GM12873 (cell line): ENCODE measurements at regions not wholly inside any gene's neighbourhood (a gene's known extent, or its start where the extent isn't known, plus 50 kb on each side); places are given as distances from the start of the nearest gene placed in this dataset.

Experiments used
- TF ChIP-seq, protein P1 (sequence below): IDR thresholded peaks from 2 replicates; pipeline ENCODE4 v1.5.1; 2012; ENCODE audit warnings: low read depth, mild to moderate bottlenecking, moderate library complexity, low read length, control low read depth; ENCODE audit not compliant: insufficient read depth; ENCODE audit errors: missing control alignments

DNA sequence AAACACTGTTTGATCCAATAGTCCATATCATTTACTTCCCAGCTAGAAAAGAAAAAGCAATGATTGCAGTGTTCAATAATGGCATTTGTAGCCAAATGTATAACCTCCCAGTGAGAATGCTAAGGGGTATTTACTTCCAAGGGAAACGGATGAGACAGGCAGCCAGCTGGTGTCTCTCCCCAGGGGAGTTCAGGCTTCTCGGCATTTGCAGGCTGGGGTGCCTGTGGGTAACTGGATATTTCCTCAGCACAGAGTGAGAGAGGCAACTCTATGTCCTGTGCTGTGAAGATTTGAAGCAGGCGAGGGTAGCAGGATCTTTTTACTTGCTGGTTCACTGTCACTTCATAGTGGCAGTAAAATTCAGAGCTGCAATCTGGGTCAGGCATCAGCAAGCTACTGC, 1455.6 kb upstream of the TMEM132C start:
- TF ChIP-seq, protein P1, sequence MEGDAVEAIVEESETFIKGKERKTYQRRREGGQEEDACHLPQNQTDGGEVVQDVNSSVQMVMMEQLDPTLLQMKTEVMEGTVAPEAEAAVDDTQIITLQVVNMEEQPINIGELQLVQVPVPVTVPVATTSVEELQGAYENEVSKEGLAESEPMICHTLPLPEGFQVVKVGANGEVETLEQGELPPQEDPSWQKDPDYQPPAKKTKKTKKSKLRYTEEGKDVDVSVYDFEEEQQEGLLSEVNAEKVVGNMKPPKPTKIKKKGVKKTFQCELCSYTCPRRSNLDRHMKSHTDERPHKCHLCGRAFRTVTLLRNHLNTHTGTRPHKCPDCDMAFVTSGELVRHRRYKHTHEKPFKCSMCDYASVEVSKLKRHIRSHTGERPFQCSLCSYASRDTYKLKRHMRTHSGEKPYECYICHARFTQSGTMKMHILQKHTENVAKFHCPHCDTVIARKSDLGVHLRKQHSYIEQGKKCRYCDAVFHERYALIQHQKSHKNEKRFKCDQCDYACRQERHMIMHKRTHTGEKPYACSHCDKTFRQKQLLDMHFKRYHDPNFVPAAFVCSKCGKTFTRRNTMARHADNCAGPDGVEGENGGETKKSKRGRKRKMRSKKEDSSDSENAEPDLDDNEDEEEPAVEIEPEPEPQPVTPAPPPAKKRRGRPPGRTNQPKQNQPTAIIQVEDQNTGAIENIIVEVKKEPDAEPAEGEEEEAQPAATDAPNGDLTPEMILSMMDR, result no peak

DNA sequence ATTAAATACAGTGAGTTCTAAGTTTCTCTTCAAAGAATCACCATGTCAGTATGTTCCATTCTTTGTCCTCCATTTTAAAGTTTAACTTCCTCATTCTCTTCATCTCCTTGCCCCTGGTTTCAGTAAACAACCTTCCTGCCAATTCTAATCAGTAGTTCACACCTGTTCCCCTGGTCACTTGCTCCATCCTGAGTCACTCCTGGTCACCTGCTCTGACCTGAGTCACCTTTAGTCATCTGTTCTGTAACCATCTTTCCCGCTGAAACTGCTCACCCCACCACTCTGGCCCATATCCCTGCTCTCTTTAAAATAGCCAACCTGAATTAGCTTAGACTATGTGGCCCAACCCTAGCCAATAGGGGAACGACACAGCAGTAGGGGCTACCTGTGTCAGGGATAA, 1447.4 kb upstream of the TMEM132C start:
- TF ChIP-seq, protein P1, result no peak

GRCh38 chr12:126830778-126831680, 1435.9 kb upstream of the TMEM132C start:
- TF ChIP-seq, protein P1, result no peak

DNA sequence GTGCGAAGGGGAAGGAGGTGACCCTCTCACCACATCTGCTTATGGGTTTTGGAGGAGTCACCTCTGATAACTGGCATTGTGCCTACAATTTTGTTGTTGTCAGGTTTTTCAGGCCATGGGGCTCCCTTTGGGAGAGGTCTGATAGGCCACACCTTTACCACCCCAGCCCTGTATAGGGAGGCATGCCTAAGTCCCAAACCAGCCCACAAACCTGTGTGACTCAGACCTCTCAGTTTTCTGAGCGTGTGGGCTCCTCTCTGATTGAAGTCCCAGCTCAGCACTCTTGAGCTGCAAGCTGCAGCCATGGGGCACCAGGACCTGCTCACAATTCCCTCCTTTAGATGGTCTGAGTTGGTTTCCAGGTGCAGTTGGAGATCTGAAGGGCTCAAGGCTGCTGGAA, 1429.3 kb upstream of the TMEM132C start:
- TF ChIP-seq, protein P1, result no peak

GRCh38 chr12:126843915-126844669, 1422.9 kb upstream of the TMEM132C start:
- TF ChIP-seq, protein P1, result no peak

DNA sequence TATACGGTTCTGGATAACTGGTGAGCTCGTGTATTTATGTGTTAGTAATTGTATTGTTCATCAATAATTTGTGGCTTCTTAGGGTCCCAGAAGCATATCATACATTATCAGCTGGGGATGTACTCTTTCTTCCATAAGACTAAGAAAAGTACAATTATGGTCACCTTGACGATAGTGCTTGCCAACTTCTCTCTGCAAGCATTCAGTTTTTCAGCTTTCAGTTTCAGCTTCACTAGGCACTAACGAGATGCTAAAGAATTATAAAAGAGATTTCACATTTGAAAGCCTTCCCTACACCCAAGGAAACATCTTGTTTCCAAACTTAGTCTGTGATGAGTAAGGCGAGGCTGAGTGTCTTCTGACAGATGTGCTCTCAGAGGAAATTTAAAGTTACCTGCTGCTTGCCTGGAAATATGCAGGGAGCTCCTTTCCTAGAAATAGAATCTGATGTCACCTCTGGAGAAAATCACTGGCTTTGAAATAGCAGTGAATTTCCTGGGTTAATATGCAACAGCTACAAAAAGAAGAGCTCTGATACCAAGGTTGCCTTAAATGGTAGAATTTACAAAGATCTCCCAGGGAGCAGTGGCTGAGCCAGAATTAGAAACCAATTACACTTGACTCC, 1419.9 kb upstream of the TMEM132C start:
- TF ChIP-seq, protein P1, result no peak

- TF ChIP-seq, protein P1, result no peak
These were observed 1411.2 kb upstream of the TMEM132C start for GRCh38 chr12:126855768-126856167.
